ENCODE measurements at regions not wholly inside any gene's neighbourhood (a gene's known extent, or its start where the extent isn't known, plus 50 kb on each side); places are given as distances from the start of the nearest gene placed in this dataset.

GRCh38 chr18:67726882-67727281 is 210.4 kb upstream of the DSEL start:
- no peak for TF ChIP-seq EP300 (IDR thresholded peaks at IDR 0.05; ENCODE audit: low read depth)
- TF ChIP-seq, protein P1, sequence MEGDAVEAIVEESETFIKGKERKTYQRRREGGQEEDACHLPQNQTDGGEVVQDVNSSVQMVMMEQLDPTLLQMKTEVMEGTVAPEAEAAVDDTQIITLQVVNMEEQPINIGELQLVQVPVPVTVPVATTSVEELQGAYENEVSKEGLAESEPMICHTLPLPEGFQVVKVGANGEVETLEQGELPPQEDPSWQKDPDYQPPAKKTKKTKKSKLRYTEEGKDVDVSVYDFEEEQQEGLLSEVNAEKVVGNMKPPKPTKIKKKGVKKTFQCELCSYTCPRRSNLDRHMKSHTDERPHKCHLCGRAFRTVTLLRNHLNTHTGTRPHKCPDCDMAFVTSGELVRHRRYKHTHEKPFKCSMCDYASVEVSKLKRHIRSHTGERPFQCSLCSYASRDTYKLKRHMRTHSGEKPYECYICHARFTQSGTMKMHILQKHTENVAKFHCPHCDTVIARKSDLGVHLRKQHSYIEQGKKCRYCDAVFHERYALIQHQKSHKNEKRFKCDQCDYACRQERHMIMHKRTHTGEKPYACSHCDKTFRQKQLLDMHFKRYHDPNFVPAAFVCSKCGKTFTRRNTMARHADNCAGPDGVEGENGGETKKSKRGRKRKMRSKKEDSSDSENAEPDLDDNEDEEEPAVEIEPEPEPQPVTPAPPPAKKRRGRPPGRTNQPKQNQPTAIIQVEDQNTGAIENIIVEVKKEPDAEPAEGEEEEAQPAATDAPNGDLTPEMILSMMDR (IDR thresholded peaks at IDR 0.05), result no peak
- TF ChIP-seq POLR2AphosphoS5 (IDR thresholded peaks at IDR 0.05), result no peak
- TF ChIP-seq POLR2A (IDR thresholded peaks at IDR 0.05), result no peak
